ENCODE measurements at regions not wholly inside any gene's neighbourhood (a gene's known extent, or its start where the extent isn't known, plus 50 kb on each side); places are given as distances from the start of the nearest gene placed in this dataset.
"Not testable (repeated sequence)": the region's sequence is repeated elsewhere in the genome, so short reads cannot be mapped to it uniquely, and the experiment has no call there.

- H3K23me2 ChIP-seq (ENCODE audit: low read depth, low read length); H3K4ac ChIP-seq (replicated peaks; ENCODE audit: insufficient read length, low read depth, low read length); H3K36me3 ChIP-seq (ENCODE audit: control insufficient read depth in 2 of 4, insufficient read depth in 4 of 4, low read length in 3 of 4); H4K20me1 ChIP-seq (replicated peaks in 1 of 2; ENCODE audit: control insufficient read depth in 1 of 2, insufficient read depth in 2 of 2, low read length in 2 of 2); H2BK5ac ChIP-seq (ENCODE audit: low read depth, low read length); H3K23ac ChIP-seq (ENCODE audit: insufficient read length); H2BK15ac ChIP-seq (ENCODE audit: low read length); H3K4me2 ChIP-seq (ENCODE audit: insufficient read depth in 1 of 2, low read depth in 2 of 2, low read length in 2 of 2); H3K4me3 ChIP-seq (ENCODE audit: extremely low read depth in 1 of 4, insufficient read depth in 2 of 4, low read depth in 3 of 4, low read length in 4 of 4); H3K18ac ChIP-seq (ENCODE audit: extremely low read depth, low read length); H2AK5ac ChIP-seq (ENCODE audit: low read depth, low read length); H4K91ac ChIP-seq (replicated peaks; ENCODE audit: insufficient read length, low read length); H4K8ac ChIP-seq (ENCODE audit: extremely low read depth, insufficient read depth, low read length); H3K27ac ChIP-seq (ENCODE audit: low read depth, low read length); H2BK20ac ChIP-seq (ENCODE audit: low read length); H4K5ac ChIP-seq (ENCODE audit: insufficient read length, low read depth, low read length); CTCF ChIA-PET (ENCODE audit: partially characterized antibody); DNase-seq (ENCODE audit: low read depth in 1 of 2, low spot score in 2 of 2); H3K14ac ChIP-seq (ENCODE audit: insufficient read length); H3K4me1 ChIP-seq (replicated peaks in 1 of 4; ENCODE audit: control insufficient read depth in 3 of 4, insufficient read depth in 4 of 4, low read length in 3 of 4); H3K27me3 ChIP-seq (replicated peaks in 1 of 4; ENCODE audit: control insufficient read depth in 3 of 4, extremely low read depth in 1 of 4, insufficient read depth in 3 of 4, low read length in 3 of 4); H2BK120ac ChIP-seq (replicated peaks; ENCODE audit: low read depth, low read length); H2AFZ ChIP-seq (ENCODE audit: low read length); POLR2A ChIA-PET (ENCODE audit: partially characterized antibody); H3K79me2 ChIP-seq (ENCODE audit: control insufficient read depth in 1 of 2, insufficient read depth in 2 of 2, low read length in 2 of 2); H2BK12ac ChIP-seq (ENCODE audit: low read depth, low read length); FAIRE-seq; H3K79me1 ChIP-seq (ENCODE audit: low read depth, low read length); H3K56ac ChIP-seq (replicated peaks; ENCODE audit: insufficient read length, low read depth, low read length); H3K9ac ChIP-seq (replicated peaks in 1 of 4; ENCODE audit: extremely low read depth in 1 of 4, low read depth in 3 of 4, low read length in 3 of 4): not testable (repeated sequence)
- TF ChIP-seq RNF2 (IDR thresholded peaks at IDR 0.05; ENCODE audit: borderline replicate concordance, low read depth, low read length, missing control alignments, poor library complexity, severe bottlenecking) = peak; percentile 49
- peaks cover 64 to 84% of the 10 kb centered on the region in 2 experiments for H3K9me3 ChIP-seq (ENCODE audit: insufficient read depth in 2 of 2, low read depth in 1 of 2, low read length in 1 of 2)
- WGBS, 2 experiments (ENCODE audit: extremely low coverage in 1 of 2, insufficient coverage in 1 of 2, insufficient read length in 1 of 2, insufficient replicate concordance in 2 of 2, low coverage in 1 of 2, low lambda C conversion rate in 2 of 2, missing lambda C conversion rate in 1 of 2) = 87% methylated on average over 5 of the region's 5 CpGs; no CpG with 5 or more reads in 1 of the 2 experiments
Measured at GRCh38 chr21:10331134-10331533, 190.2 kb upstream of the TPTE start.

DNA sequence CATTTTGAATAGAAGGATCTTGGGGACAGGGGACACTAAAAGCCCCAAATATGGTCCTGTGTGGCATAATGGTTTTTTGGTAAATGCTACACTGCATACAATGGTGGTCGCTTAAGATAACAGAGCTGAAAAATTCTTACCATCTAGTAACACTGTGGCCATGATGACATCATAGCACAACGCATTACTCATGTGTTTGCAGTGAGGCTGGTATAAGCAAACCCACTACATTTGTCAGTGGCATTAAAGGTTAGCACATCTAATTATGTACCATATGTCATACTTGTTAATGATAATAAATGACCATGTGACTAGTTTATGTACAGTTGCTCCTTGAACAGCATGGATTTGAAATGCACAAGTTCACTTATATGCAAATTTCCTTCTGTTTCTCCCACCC, 188.4 kb upstream of the TPTE start:
- peaks cover 59 to 83% of the 10 kb centered on the region in 2 experiments for H3K9me3 ChIP-seq (ENCODE audit: insufficient read depth in 2 of 2, low read depth in 1 of 2, low read length in 1 of 2)
- FAIRE-seq = not testable (repeated sequence)

More for the DNA sequence above, 188.4 kb upstream of the TPTE start:
- H3K27me3 ChIP-seq (replicated peaks in 1 of 4; ENCODE audit: control insufficient read depth in 3 of 4, extremely low read depth in 1 of 4, insufficient read depth in 3 of 4, low read length in 3 of 4); CTCF ChIA-PET (ENCODE audit: partially characterized antibody); H2AFZ ChIP-seq (ENCODE audit: low read length); H2BK15ac ChIP-seq (ENCODE audit: low read length); H3K27ac ChIP-seq (ENCODE audit: low read depth, low read length); H3K4me3 ChIP-seq (ENCODE audit: extremely low read depth in 1 of 4, insufficient read depth in 2 of 4, low read depth in 3 of 4, low read length in 4 of 4); H3K14ac ChIP-seq (ENCODE audit: insufficient read length); H3K23me2 ChIP-seq (ENCODE audit: low read depth, low read length); H3K18ac ChIP-seq (ENCODE audit: extremely low read depth, low read length); H3K79me2 ChIP-seq (ENCODE audit: control insufficient read depth in 1 of 2, insufficient read depth in 2 of 2, low read length in 2 of 2); H4K20me1 ChIP-seq (replicated peaks in 1 of 2; ENCODE audit: control insufficient read depth in 1 of 2, insufficient read depth in 2 of 2, low read length in 2 of 2); DNase-seq (ENCODE audit: low read depth in 1 of 2, low spot score in 2 of 2); H2BK120ac ChIP-seq (replicated peaks; ENCODE audit: low read depth, low read length); H2BK20ac ChIP-seq (ENCODE audit: low read length); H4K8ac ChIP-seq (ENCODE audit: extremely low read depth, insufficient read depth, low read length); H2BK12ac ChIP-seq (ENCODE audit: low read depth, low read length); H3K79me1 ChIP-seq (ENCODE audit: low read depth, low read length); H3K4me1 ChIP-seq (replicated peaks in 1 of 4; ENCODE audit: control insufficient read depth in 3 of 4, insufficient read depth in 4 of 4, low read length in 3 of 4); H3K23ac ChIP-seq (ENCODE audit: insufficient read length); H3K9ac ChIP-seq (replicated peaks in 1 of 4; ENCODE audit: extremely low read depth in 1 of 4, low read depth in 3 of 4, low read length in 3 of 4); H2AK5ac ChIP-seq (ENCODE audit: low read depth, low read length); H3K36me3 ChIP-seq (ENCODE audit: control insufficient read depth in 2 of 4, insufficient read depth in 4 of 4, low read length in 3 of 4); H3K4me2 ChIP-seq (ENCODE audit: insufficient read depth in 1 of 2, low read depth in 2 of 2, low read length in 2 of 2); H3K4ac ChIP-seq (replicated peaks; ENCODE audit: insufficient read length, low read depth, low read length); H3K56ac ChIP-seq (replicated peaks; ENCODE audit: insufficient read length, low read depth, low read length); H4K5ac ChIP-seq (ENCODE audit: insufficient read length, low read depth, low read length); POLR2A ChIA-PET (ENCODE audit: partially characterized antibody); H4K91ac ChIP-seq (replicated peaks; ENCODE audit: insufficient read length, low read length); H2BK5ac ChIP-seq (ENCODE audit: low read depth, low read length): not testable (repeated sequence)
- 65% methylated on average over 1 of the region's 2 CpGs; no CpG with 5 or more reads in 1 of the 2 experiments for WGBS, 2 experiments (ENCODE audit: extremely low coverage in 1 of 2, insufficient coverage in 1 of 2, insufficient read length in 1 of 2, insufficient replicate concordance in 2 of 2, low coverage in 1 of 2, low lambda C conversion rate in 2 of 2, missing lambda C conversion rate in 1 of 2)

Measured in H1 (cell line).